Neural crest cell (in vitro differentiated cells): ENCODE measurements at regions not wholly inside any gene's neighbourhood (a gene's known extent, or its start where the extent isn't known, plus 50 kb on each side); places are given as distances from the start of the nearest gene placed in this dataset.

Source experiments
- DNase-seq: peaks from one replicate; pipeline ENCODE4 v3.0.0; 2021; ENCODE audit warnings: low read depth, mixed read lengths, low spot score
- H3K27ac Mint-ChIP-seq: one replicate; pipeline ENCODE4 v1.8.0; 2021; ENCODE audit warnings: mild to moderate bottlenecking, mixed read lengths; ENCODE audit not compliant: unreplicated experiment
- H3K27me3 Mint-ChIP-seq: 2 replicates; pipeline ENCODE4 v1.8.0; 2021; ENCODE audit warnings: low read depth, mild to moderate bottlenecking, mixed read lengths
- H3K36me3 Mint-ChIP-seq: 2 replicates; pipeline ENCODE4 v1.8.0; 2021; ENCODE audit warnings: low read depth, mild to moderate bottlenecking, mixed read lengths
- H3K4me1 Mint-ChIP-seq: 2 replicates; pipeline ENCODE4 v1.8.0; 2021; ENCODE audit warnings: mixed read lengths
- H3K4me3 Mint-ChIP-seq: one replicate; pipeline ENCODE4 v1.8.0; 2021; ENCODE audit warnings: mild to moderate bottlenecking, mixed read lengths
- H3K9me3 Mint-ChIP-seq: 2 replicates; pipeline ENCODE4 v1.8.0; 2021; ENCODE audit warnings: mixed read lengths
- TF ChIP-seq, protein P1 (sequence below): fragments of 200-600 bp; sonication (generic); conservative IDR thresholded peaks from 2 replicates; pipeline ENCODE4 v1.5.0; 2021; ENCODE audit warnings: antibody characterized with exemption, mild to moderate bottlenecking

DNA sequence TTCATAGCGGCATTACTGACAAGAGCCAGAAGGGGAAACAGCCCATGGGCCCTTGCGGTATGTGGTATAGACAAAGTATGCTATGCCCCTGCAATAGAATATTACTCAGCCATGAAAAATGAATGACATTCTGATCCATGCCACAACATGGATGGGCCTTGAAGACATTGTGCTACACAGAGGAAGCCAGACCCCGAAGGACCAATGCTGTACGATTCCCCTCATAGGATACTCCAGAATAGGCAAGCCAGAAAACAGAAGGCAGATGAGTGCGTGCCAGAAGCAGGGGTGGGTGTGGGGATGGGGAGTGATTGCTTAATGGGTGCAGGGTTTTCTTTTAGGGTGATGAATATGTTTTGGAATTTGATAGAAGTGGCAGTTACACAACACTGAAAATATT lies 342.0 kb downstream of the TEX29 start:
- Mint-ChIP-seq H3K9me3 (no peaks in the 10 kb centered on the region), H3K4me3 (no peak overlapping the region), H3K4me1 (peaks cover 31% of the 10 kb centered on the region), H3K27ac (no peak overlapping the region), H3K27me3 (no peaks in the 10 kb centered on the region), H3K36me3 (no peaks in the 10 kb centered on the region)
- DNase-seq, result no peak
- TF ChIP-seq, protein P1, sequence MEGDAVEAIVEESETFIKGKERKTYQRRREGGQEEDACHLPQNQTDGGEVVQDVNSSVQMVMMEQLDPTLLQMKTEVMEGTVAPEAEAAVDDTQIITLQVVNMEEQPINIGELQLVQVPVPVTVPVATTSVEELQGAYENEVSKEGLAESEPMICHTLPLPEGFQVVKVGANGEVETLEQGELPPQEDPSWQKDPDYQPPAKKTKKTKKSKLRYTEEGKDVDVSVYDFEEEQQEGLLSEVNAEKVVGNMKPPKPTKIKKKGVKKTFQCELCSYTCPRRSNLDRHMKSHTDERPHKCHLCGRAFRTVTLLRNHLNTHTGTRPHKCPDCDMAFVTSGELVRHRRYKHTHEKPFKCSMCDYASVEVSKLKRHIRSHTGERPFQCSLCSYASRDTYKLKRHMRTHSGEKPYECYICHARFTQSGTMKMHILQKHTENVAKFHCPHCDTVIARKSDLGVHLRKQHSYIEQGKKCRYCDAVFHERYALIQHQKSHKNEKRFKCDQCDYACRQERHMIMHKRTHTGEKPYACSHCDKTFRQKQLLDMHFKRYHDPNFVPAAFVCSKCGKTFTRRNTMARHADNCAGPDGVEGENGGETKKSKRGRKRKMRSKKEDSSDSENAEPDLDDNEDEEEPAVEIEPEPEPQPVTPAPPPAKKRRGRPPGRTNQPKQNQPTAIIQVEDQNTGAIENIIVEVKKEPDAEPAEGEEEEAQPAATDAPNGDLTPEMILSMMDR, result no peak

DNA sequence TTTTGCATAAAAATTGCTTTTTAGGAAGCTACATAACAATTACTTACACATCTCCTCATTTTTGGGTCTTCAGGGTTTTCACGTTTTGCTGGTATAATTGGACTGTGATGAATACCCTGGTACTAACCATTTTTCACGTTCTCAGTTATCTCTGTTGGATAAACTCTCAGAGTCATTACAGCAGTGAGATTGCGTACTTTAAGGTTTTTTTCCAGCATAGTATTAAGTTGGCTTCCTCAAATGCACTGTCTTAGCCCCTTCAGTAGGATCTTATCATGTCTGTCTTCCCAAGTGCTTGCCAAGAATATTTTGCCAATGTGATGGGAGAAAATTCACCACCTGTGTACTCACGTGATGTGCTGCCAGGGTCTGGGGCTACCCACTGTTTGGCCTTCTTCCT lies 342.5 kb downstream of the TEX29 start:
- TF ChIP-seq, protein P1, result no peak
- Mint-ChIP-seq H3K9me3 (no peaks in the 10 kb centered on the region), H3K27me3 (no peaks in the 10 kb centered on the region), H3K27ac (no peak overlapping the region), H3K36me3 (no peaks in the 10 kb centered on the region), H3K4me1 (peaks cover 28% of the 10 kb centered on the region), H3K4me3 (no peak overlapping the region)
- no peak for DNase-seq

DNA sequence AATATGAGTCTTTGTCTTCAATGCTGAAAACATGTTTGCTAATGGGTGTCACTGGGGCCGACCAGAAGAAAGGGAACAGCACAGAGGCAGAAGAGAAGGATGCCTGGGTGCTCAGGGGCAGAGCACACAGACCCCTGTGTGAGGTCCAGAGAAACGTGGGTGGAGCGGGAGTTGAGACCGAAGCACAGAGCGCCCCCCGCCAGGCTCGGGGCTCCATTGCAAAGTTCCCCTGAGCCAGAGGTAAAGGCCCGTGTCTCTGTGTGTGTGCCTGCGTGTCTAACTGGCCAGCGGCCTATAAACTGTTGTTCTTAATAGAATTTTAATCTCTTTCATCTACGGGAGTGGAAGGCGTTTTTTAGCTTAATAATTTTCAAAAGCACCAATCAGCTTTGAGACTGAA lies 343.1 kb downstream of the TEX29 start:
- H3K36me3 Mint-ChIP-seq, result no peaks in the 10 kb centered on the region
- no peak overlapping the region for H3K4me3 Mint-ChIP-seq
- H3K27ac Mint-ChIP-seq, result no peak overlapping the region
- TF ChIP-seq, protein P1, result no peak
- DNase-seq, result no peak
- no peaks in the 10 kb centered on the region for H3K27me3 Mint-ChIP-seq
- peaks cover 22% of the 10 kb centered on the region for H3K4me1 Mint-ChIP-seq
- H3K9me3 Mint-ChIP-seq, result no peaks in the 10 kb centered on the region

DNA sequence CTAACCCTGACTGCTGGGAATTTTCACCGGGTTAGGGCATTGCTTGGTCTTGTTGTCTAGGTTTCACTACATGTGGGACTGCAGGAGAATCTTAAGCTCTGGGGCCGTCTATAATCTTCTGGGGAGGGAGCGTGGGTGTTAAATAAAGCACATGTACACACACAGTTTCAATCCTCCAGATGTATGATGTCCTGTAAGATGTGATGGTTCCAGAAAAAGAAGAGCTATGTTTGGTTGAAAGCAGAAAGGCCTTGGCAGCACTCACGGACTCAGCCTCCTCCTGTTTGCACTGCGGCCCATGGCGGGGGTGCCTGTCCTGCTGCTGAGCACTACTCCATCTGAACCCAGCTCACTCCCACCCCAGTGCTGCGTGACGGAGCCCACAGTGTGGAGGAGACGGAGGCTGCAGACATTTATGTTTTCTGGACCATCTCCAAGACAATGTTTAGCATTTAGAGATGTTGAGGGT lies 343.5 kb downstream of the TEX29 start:
- Mint-ChIP-seq H3K9me3 (no peaks in the 10 kb centered on the region), H3K4me1 (peaks cover 18% of the 10 kb centered on the region), H3K4me3 (no peak overlapping the region), H3K27me3 (no peaks in the 10 kb centered on the region), H3K36me3 (no peaks in the 10 kb centered on the region), H3K27ac (no peak overlapping the region)
- TF ChIP-seq, protein P1, result no peak
- DNase-seq, result no peak

DNA sequence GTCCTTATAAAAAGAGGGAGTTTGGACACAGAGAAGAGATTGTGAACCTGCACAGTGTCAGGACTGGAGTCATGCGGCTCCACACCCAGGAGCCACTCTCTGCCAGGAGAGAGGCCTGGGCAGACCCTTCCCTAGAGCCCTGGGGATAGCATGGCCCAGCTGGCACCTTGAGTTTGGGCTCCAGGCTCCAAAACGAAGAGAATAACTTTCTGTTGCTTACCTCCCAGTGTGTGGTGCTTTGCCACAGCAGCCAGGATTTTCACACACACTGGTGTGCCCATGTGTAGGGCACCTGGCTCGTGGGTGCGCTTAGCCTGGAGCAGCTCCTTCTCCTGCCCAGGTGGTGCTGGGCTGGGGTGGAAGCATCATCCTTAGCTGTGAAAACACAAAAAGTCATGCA lies 344.3 kb downstream of the TEX29 start:
- TF ChIP-seq, protein P1, result no peak
- Mint-ChIP-seq H3K9me3 (no peaks in the 10 kb centered on the region), H3K27me3 (no peaks in the 10 kb centered on the region), H3K4me1 (peaks cover 10% of the 10 kb centered on the region), H3K4me3 (no peak overlapping the region), H3K27ac (no peak overlapping the region), H3K36me3 (no peaks in the 10 kb centered on the region)
- DNase-seq, result no peak

DNA sequence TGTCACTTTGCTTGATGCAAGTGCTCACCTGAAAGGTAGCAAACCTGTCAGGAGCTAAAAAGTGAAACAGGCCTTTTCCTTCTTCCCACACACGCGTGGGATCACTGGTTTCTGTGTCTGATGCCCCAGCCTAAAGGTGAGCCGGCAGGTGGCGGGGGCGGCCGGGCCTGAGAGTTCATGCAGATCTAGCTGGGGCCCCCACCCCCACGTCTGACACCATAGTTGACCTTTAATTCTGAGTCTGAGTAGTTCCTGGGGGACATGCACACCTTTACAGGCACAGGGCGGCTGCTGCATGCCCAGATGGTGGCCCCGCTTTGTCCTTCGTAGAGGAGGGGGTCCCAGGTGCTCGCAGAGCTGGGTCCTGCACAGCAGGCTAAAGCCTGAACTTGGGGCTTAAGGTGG lies 345.3 kb downstream of the TEX29 start:
- DNase-seq, result no peak
- no peaks in the 10 kb centered on the region for H3K9me3 Mint-ChIP-seq
- H3K27ac Mint-ChIP-seq, result no peak overlapping the region
- H3K4me1 Mint-ChIP-seq, result peaks cover 7% of the 10 kb centered on the region
- H3K36me3 Mint-ChIP-seq, result no peaks in the 10 kb centered on the region
- H3K4me3 Mint-ChIP-seq, result no peak overlapping the region
- H3K27me3 Mint-ChIP-seq, result no peaks in the 10 kb centered on the region
- TF ChIP-seq, protein P1, result no peak
